ENCODE measurements at regions not wholly inside any gene's neighbourhood (a gene's known extent, or its start where the extent isn't known, plus 50 kb on each side); places are given as distances from the start of the nearest gene placed in this dataset.

- Histone ChIP-seq H3K9ac (ENCODE audit: low read depth in 1 of 2, low read length in 2 of 2) (no peak overlapping the region), H3K4me1 (ENCODE audit: control insufficient read depth in 1 of 2, insufficient read depth in 2 of 2, low read length in 2 of 2) (no peaks in the 10 kb centered on the region), H3K27ac (ENCODE audit: low read depth, low read length) (no peak overlapping the region), H3K27me3 (ENCODE audit: control insufficient read depth in 1 of 2, insufficient read depth in 2 of 2, low read length in 2 of 2) (no peaks in the 10 kb centered on the region), H3K36me3 (ENCODE audit: control insufficient read depth in 1 of 2, insufficient read depth in 2 of 2, low read length in 2 of 2) (no peaks in the 10 kb centered on the region), H3K9me3 (ENCODE audit: control insufficient read depth in 1 of 2, low read length in 2 of 2) (no peaks in the 10 kb centered on the region), H3K4me3 (ENCODE audit: low read depth in 1 of 2, low read length in 2 of 2) (no peak overlapping the region)
These were observed 51.0 kb upstream of the PRB2 start for GRCh38 chr12:11446372-11446771.

DNA sequence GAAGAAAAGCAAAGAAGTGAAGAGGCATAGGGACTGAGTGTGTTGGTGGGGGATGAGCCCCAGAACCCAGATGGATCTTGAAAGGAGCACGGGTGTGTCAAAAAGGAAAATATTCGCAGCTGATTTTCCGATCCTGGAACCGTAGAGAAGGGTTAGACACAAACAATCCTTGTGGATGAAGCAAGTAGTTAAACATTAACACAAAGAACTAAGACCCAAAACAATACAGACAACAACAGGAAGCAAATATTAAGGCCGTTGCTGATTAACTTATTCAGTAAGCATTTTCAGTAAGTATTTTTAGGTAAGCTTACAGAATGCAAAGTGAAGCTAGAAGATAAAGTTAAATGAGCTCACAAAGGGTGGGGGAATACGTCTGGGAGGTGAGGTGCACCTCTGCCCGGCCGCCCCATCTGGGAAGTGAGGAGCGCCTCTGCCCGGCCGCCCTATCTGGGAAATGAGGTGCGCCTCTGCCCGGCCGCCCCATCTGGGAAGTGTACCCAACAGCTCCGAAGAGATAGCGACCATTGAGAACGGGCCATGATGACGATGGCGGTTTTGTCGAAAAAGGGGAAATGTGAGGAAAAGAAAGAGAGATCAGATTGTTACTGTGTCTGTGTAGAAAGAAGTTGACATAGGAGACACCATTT lies 62.8 kb upstream of the PRB2 start:
- H3K27me3 ChIP-seq (ENCODE audit: control insufficient read depth in 1 of 2, insufficient read depth in 2 of 2, low read length in 2 of 2) = no peaks in the 10 kb centered on the region
- no peaks in the 10 kb centered on the region for H3K9me3 ChIP-seq (ENCODE audit: control insufficient read depth in 1 of 2, low read length in 2 of 2)
- no peak overlapping the region for H3K27ac ChIP-seq (ENCODE audit: low read depth, low read length)
- H3K4me3 ChIP-seq (ENCODE audit: low read depth in 1 of 2, low read length in 2 of 2) = no peak overlapping the region
- no peaks in the 10 kb centered on the region for H3K36me3 ChIP-seq (ENCODE audit: control insufficient read depth in 1 of 2, insufficient read depth in 2 of 2, low read length in 2 of 2)
- no peak overlapping the region for H3K9ac ChIP-seq (ENCODE audit: low read depth in 1 of 2, low read length in 2 of 2)
- H3K4me1 ChIP-seq (ENCODE audit: control insufficient read depth in 1 of 2, insufficient read depth in 2 of 2, low read length in 2 of 2) = no peaks in the 10 kb centered on the region

DNA sequence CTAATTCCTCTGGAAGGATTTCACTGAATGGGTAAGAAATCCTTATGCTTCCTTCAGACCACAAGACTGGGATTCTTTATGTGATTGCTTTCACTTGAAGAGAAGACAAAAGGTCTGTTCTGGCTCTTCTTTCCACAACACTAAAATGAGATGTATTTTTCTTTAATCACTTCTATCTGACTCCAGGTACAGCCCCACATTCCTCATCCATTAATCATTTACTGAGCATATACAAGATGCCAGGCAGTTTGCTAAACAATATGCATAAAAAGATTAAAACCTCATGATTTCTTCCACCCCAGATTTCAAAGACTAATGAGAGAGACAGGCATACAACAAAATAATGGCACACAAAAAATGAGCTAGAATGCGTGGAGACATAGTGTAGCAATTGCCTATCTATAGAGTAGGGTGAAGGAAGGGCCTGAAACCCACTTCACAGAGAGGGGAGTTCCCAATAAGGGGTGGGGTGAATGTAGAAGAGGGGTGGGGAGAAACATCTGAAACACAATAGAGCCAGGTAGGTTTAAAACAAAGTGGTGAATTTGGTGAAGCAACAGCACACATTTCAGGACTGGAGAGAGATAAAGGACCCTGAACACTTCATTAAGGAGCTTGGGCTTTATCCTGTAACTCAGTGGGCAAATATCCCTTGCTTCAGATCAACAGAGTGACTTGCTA lies 65.1 kb upstream of the PRB2 start:
- Histone ChIP-seq H3K9ac (ENCODE audit: low read depth in 1 of 2, low read length in 2 of 2) (no peak overlapping the region), H3K4me1 (ENCODE audit: control insufficient read depth in 1 of 2, insufficient read depth in 2 of 2, low read length in 2 of 2) (no peaks in the 10 kb centered on the region), H3K9me3 (ENCODE audit: control insufficient read depth in 1 of 2, low read length in 2 of 2) (no peaks in the 10 kb centered on the region), H3K27ac (ENCODE audit: low read depth, low read length) (no peak overlapping the region), H3K27me3 (ENCODE audit: control insufficient read depth in 1 of 2, insufficient read depth in 2 of 2, low read length in 2 of 2) (no peaks in the 10 kb centered on the region), H3K4me3 (ENCODE audit: low read depth in 1 of 2, low read length in 2 of 2) (no peak overlapping the region), H3K36me3 (ENCODE audit: control insufficient read depth in 1 of 2, insufficient read depth in 2 of 2, low read length in 2 of 2) (no peaks in the 10 kb centered on the region)

GRCh38 chr12:11461433-11461832 lies 66.1 kb upstream of the PRB2 start:
- Histone ChIP-seq H3K27ac (ENCODE audit: low read depth, low read length) (no peak overlapping the region), H3K4me3 (ENCODE audit: low read depth in 1 of 2, low read length in 2 of 2) (no peak overlapping the region), H3K9me3 (ENCODE audit: control insufficient read depth in 1 of 2, low read length in 2 of 2) (no peaks in the 10 kb centered on the region), H3K4me1 (ENCODE audit: control insufficient read depth in 1 of 2, insufficient read depth in 2 of 2, low read length in 2 of 2) (no peaks in the 10 kb centered on the region), H3K9ac (ENCODE audit: low read depth in 1 of 2, low read length in 2 of 2) (no peak overlapping the region), H3K36me3 (ENCODE audit: control insufficient read depth in 1 of 2, insufficient read depth in 2 of 2, low read length in 2 of 2) (no peaks in the 10 kb centered on the region), H3K27me3 (ENCODE audit: control insufficient read depth in 1 of 2, insufficient read depth in 2 of 2, low read length in 2 of 2) (no peaks in the 10 kb centered on the region)

DNA sequence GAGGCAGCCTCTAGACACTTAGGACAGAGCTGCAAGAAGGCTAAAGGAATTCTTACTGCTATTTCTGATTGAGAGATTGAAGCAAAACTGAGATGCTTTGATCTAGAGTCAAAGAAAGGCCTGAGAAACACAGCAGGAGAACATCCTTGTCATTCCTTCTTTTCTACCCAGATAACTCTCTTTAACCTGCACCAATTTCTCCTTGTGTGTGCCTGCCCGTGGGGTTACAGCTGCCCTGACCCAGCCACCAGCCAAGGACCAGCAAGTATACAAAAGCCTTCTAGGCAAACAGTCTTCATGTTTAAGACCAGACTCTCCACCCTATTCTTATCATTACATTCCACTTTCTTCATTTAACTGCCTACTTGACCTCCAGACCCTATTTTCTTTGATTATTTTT lies 81.7 kb upstream of the PRB2 start:
- Histone ChIP-seq H3K36me3 (ENCODE audit: control insufficient read depth in 1 of 2, insufficient read depth in 2 of 2, low read length in 2 of 2) (no peaks in the 10 kb centered on the region), H3K27ac (ENCODE audit: low read depth, low read length) (no peak overlapping the region), H3K4me1 (ENCODE audit: control insufficient read depth in 1 of 2, insufficient read depth in 2 of 2, low read length in 2 of 2) (no peaks in the 10 kb centered on the region), H3K27me3 (ENCODE audit: control insufficient read depth in 1 of 2, insufficient read depth in 2 of 2, low read length in 2 of 2) (no peaks in the 10 kb centered on the region), H3K9ac (ENCODE audit: low read depth in 1 of 2, low read length in 2 of 2) (no peak overlapping the region), H3K9me3 (ENCODE audit: control insufficient read depth in 1 of 2, low read length in 2 of 2) (no peaks in the 10 kb centered on the region), H3K4me3 (ENCODE audit: low read depth in 1 of 2, low read length in 2 of 2) (no peak overlapping the region)

GRCh38 chr12:11482955-11483354 lies 87.6 kb upstream of the PRB2 start:
- H3K36me3 ChIP-seq (ENCODE audit: control insufficient read depth in 1 of 2, insufficient read depth in 2 of 2, low read length in 2 of 2) = no peaks in the 10 kb centered on the region
- H3K4me1 ChIP-seq (ENCODE audit: control insufficient read depth in 1 of 2, insufficient read depth in 2 of 2, low read length in 2 of 2) = no peaks in the 10 kb centered on the region
- H3K9me3 ChIP-seq (ENCODE audit: control insufficient read depth in 1 of 2, low read length in 2 of 2) = no peaks in the 10 kb centered on the region
- peaks cover 0 to 4% of the 10 kb centered on the region in 2 donors for H3K27me3 ChIP-seq (ENCODE audit: control insufficient read depth in 1 of 2, insufficient read depth in 2 of 2, low read length in 2 of 2)
- H3K9ac ChIP-seq (ENCODE audit: low read depth in 1 of 2, low read length in 2 of 2) = no peak overlapping the region
- no peak overlapping the region for H3K4me3 ChIP-seq (ENCODE audit: low read depth in 1 of 2, low read length in 2 of 2)
- H3K27ac ChIP-seq (ENCODE audit: low read depth, low read length) = no peak overlapping the region

GRCh38 chr12:11486623-11487444 lies 91.5 kb upstream of the PRB2 start:
- Histone ChIP-seq H3K4me3 (ENCODE audit: low read depth in 1 of 2, low read length in 2 of 2) (no peak overlapping the region), H3K27me3 (ENCODE audit: control insufficient read depth in 1 of 2, insufficient read depth in 2 of 2, low read length in 2 of 2) (peaks cover 0 to 4% of the 10 kb centered on the region in 2 donors), H3K27ac (ENCODE audit: low read depth, low read length) (no peak overlapping the region)

GRCh38 chr12:11496157-11496851 lies 100.9 kb upstream of the PRB2 start:
- H3K4me1 ChIP-seq (ENCODE audit: control insufficient read depth in 1 of 2, insufficient read depth in 2 of 2, low read length in 2 of 2) = no peaks in the 10 kb centered on the region
- H3K9ac ChIP-seq (ENCODE audit: low read depth in 1 of 2, low read length in 2 of 2) = no peak overlapping the region
- H3K27ac ChIP-seq (ENCODE audit: low read depth, low read length) = no peak overlapping the region
- no peaks in the 10 kb centered on the region for H3K36me3 ChIP-seq (ENCODE audit: control insufficient read depth in 1 of 2, insufficient read depth in 2 of 2, low read length in 2 of 2)
- H3K9me3 ChIP-seq (ENCODE audit: control insufficient read depth in 1 of 2, low read length in 2 of 2) = no peaks in the 10 kb centered on the region
- no peak overlapping the region for H3K4me3 ChIP-seq (ENCODE audit: low read depth in 1 of 2, low read length in 2 of 2)
- no peaks in the 10 kb centered on the region for H3K27me3 ChIP-seq (ENCODE audit: control insufficient read depth in 1 of 2, insufficient read depth in 2 of 2, low read length in 2 of 2)

More at GRCh38 chr12:11486623-11487444, 91.5 kb upstream of the PRB2 start:
- Histone ChIP-seq H3K9ac (ENCODE audit: low read depth in 1 of 2, low read length in 2 of 2) (no peak overlapping the region), H3K4me1 (ENCODE audit: control insufficient read depth in 1 of 2, insufficient read depth in 2 of 2, low read length in 2 of 2) (no peaks in the 10 kb centered on the region), H3K9me3 (ENCODE audit: control insufficient read depth in 1 of 2, low read length in 2 of 2) (no peaks in the 10 kb centered on the region), H3K36me3 (ENCODE audit: control insufficient read depth in 1 of 2, insufficient read depth in 2 of 2, low read length in 2 of 2) (no peaks in the 10 kb centered on the region)

GRCh38 chr12:11497438-11497837 lies 102.1 kb upstream of the PRB2 start:
- H3K9ac ChIP-seq (ENCODE audit: low read depth in 1 of 2, low read length in 2 of 2) = no peak overlapping the region
- no peaks in the 10 kb centered on the region for H3K36me3 ChIP-seq (ENCODE audit: control insufficient read depth in 1 of 2, insufficient read depth in 2 of 2, low read length in 2 of 2)
- H3K27ac ChIP-seq (ENCODE audit: low read depth, low read length) = no peak overlapping the region
- H3K4me3 ChIP-seq (ENCODE audit: low read depth in 1 of 2, low read length in 2 of 2) = no peak overlapping the region
- no peaks in the 10 kb centered on the region for H3K4me1 ChIP-seq (ENCODE audit: control insufficient read depth in 1 of 2, insufficient read depth in 2 of 2, low read length in 2 of 2)
- no peaks in the 10 kb centered on the region for H3K27me3 ChIP-seq (ENCODE audit: control insufficient read depth in 1 of 2, insufficient read depth in 2 of 2, low read length in 2 of 2)
- H3K9me3 ChIP-seq (ENCODE audit: control insufficient read depth in 1 of 2, low read length in 2 of 2) = no peaks in the 10 kb centered on the region

DNA sequence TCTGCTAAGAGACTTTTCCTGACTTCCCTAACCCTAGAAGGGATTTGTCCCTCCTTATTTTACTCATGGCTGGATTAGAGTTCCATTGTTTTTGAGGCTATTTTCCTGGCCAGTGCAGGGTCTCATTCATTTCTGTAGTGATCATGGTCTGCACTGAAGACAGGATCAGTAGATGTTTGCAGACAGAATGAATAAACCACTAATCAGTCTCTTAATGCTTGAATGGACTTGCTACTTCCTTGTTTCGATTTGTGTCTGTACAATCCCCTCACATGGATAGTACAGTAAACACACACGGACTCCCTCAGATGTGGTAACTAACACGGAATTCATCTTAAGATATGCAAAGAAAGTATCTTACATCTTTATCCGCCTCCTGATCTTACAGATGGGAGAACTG lies 102.6 kb upstream of the PRB2 start:
- Histone ChIP-seq H3K36me3 (ENCODE audit: control insufficient read depth in 1 of 2, insufficient read depth in 2 of 2, low read length in 2 of 2) (no peaks in the 10 kb centered on the region), H3K27ac (ENCODE audit: low read depth, low read length) (no peak overlapping the region), H3K9ac (ENCODE audit: low read depth in 1 of 2, low read length in 2 of 2) (no peak overlapping the region), H3K4me3 (ENCODE audit: low read depth in 1 of 2, low read length in 2 of 2) (no peak overlapping the region), H3K27me3 (ENCODE audit: control insufficient read depth in 1 of 2, insufficient read depth in 2 of 2, low read length in 2 of 2) (no peaks in the 10 kb centered on the region), H3K9me3 (ENCODE audit: control insufficient read depth in 1 of 2, low read length in 2 of 2) (no peaks in the 10 kb centered on the region), H3K4me1 (ENCODE audit: control insufficient read depth in 1 of 2, insufficient read depth in 2 of 2, low read length in 2 of 2) (no peaks in the 10 kb centered on the region)

Measured in duodenal mucosa (tissue), 2 donors.